Lung (tissue), 11 donors: ENCODE measurements at regions not wholly inside any gene's neighbourhood (a gene's known extent, or its start where the extent isn't known, plus 50 kb on each side); places are given as distances from the start of the nearest gene placed in this dataset.

Experiments
- ATAC-seq: fragments of 200-7000 bp; cut with Tn5 transposase; one replicate; pipeline ENCODE4 v1.9.1; 2020; ENCODE audit warnings: moderate number of reproducible peaks; ENCODE audit not compliant: insufficient read depth, low FRiP score
- DNase-seq, 3 donors: peaks; one replicate each; pipeline ENCODE4 v3.0.0-alpha.2; 2013 to 2017
- H3K27ac ChIP-seq, 2 donors: one replicate each; pipeline ENCODE4 v1.5.1; 2013; ENCODE audit warnings: mild to moderate bottlenecking in 2 of 2, moderate library complexity in 2 of 2, control low read depth in 1 of 2, inconsistent platforms in 1 of 2, low read depth in 1 of 2, low read length in 1 of 2
- H3K27me3 ChIP-seq, 3 donors: one replicate each; pipeline ENCODE4 v1.5.1; 2013; ENCODE audit warnings: low read length in 2 of 3; ENCODE audit not compliant: control insufficient read depth in 3 of 3, insufficient read depth in 3 of 3
- H3K36me3 ChIP-seq, 4 donors: one replicate each; pipeline ENCODE4 v1.5.1; 2013; ENCODE audit warnings: low read length in 4 of 4, mild to moderate bottlenecking in 1 of 4, moderate library complexity in 1 of 4; ENCODE audit not compliant: control insufficient read depth in 4 of 4, insufficient read depth in 4 of 4
- H3K4me1 ChIP-seq, 5 donors: one replicate each; pipeline ENCODE4 v1.5.1; 2013; ENCODE audit warnings: low read length in 5 of 5, mild to moderate bottlenecking in 2 of 5, moderate library complexity in 1 of 5; ENCODE audit not compliant: control insufficient read depth in 5 of 5, insufficient read depth in 5 of 5
- H3K4me3 ChIP-seq: one replicate; pipeline ENCODE4 v1.5.1; 2013; ENCODE audit warnings: mild to moderate bottlenecking, control low read depth, moderate library complexity
- H3K9ac ChIP-seq, 2 donors: one replicate each; pipeline ENCODE4 v1.5.1; 2013; ENCODE audit warnings: low read length in 2 of 2, control low read depth in 1 of 2; ENCODE audit not compliant: insufficient read depth in 1 of 2
- H3K9me3 ChIP-seq, 4 donors: one replicate each; pipeline ENCODE4 v1.5.1; 2013; ENCODE audit warnings: low read length in 3 of 4, mild to moderate bottlenecking in 1 of 4, moderate library complexity in 1 of 4; ENCODE audit not compliant: control insufficient read depth in 4 of 4, insufficient read depth in 3 of 4
- CTCF ChIP-seq: IDR thresholded peaks from 2 replicates; pipeline ENCODE4 v1.5.1; 2012; ENCODE audit warnings: mild to moderate bottlenecking; ENCODE audit errors: control extremely low read depth, extremely low read depth
- WGBS, 2 donors: extraction: QIAGEN DNeasy Blood & Tissue Kit; methylation state at CpG; one replicate each; pipeline ENCODE4 v1.1.7; 2013; 5-methylcytosine and 5-hydroxymethylcytosine counted together
- donor health status: control.
- donor health status: control.
- donor health status: Bipolar disorder and iron deficiency.
- donor health status: healthy.
- donor health status: DM: yes; HTN: yes; CAD: no.

- no peak for ATAC-seq
- peaks cover 0 to 2% (median 0%) of the 10 kb centered on the region in 4 donors for H3K9me3 ChIP-seq
- H3K36me3 ChIP-seq: no peaks in the 10 kb centered on the region
- 91 to 96% methylated on average over 6 of the region's 6 CpGs for WGBS, 2 donors
- no peaks in the 10 kb centered on the region for H3K4me1 ChIP-seq
- no peaks in the 10 kb centered on the region for H3K27me3 ChIP-seq
- no peak overlapping the region for H3K4me3 ChIP-seq
- H3K27ac ChIP-seq: no peak overlapping the region
- no peak for TF ChIP-seq CTCF
- DNase-seq: no peak
- no peak overlapping the region for H3K9ac ChIP-seq
These were observed 161.2 kb downstream of the JCAD start for GRCh38 chr10:29897999-29898716.

GRCh38 chr10:29897430-29897829 is 162.0 kb downstream of the JCAD start:
- Histone ChIP-seq H3K27me3 (no peaks in the 10 kb centered on the region), H3K4me3 (no peak overlapping the region), H3K36me3 (no peaks in the 10 kb centered on the region), H3K27ac (no peak overlapping the region), H3K9ac (no peak overlapping the region), H3K4me1 (no peaks in the 10 kb centered on the region), H3K9me3 (peaks cover 0 to 2% (median 0%) of the 10 kb centered on the region in 4 donors)
- ATAC-seq (no peak), DNase-seq (no peak)
- WGBS, 2 donors: 84 to 95% methylated on average over 3 of the region's 3 CpGs
- no peak for TF ChIP-seq CTCF

GRCh38 chr10:29896053-29896452 is 163.3 kb downstream of the JCAD start:
- Histone ChIP-seq H3K9ac (no peak overlapping the region), H3K4me3 (no peak overlapping the region), H3K36me3 (no peaks in the 10 kb centered on the region), H3K27ac (no peak overlapping the region), H3K4me1 (no peaks in the 10 kb centered on the region), H3K27me3 (no peaks in the 10 kb centered on the region), H3K9me3 (peaks cover 0 to 2% (median 0%) of the 10 kb centered on the region in 4 donors)
- no peak for TF ChIP-seq CTCF
- ATAC-seq: no peak
- WGBS, 2 donors: 51 to 76% methylated on average over 2 of the region's 2 CpGs
- DNase-seq: no peak

GRCh38 chr10:29895456-29895855 is 163.9 kb downstream of the JCAD start:
- H3K36me3 ChIP-seq: no peaks in the 10 kb centered on the region
- ATAC-seq: peak; percentile 58
- no peaks in the 10 kb centered on the region for H3K27me3 ChIP-seq
- peak; percentile 36 to 77 (median 52) for DNase-seq
- no peaks in the 10 kb centered on the region for H3K4me1 ChIP-seq
- no peak for TF ChIP-seq CTCF
- WGBS, 2 donors: 61 to 82% methylated on average over 6 of the region's 6 CpGs
- peak overlapping the region in 1 of 2 donors; percentile 41 for H3K27ac ChIP-seq
- H3K9ac ChIP-seq: no peak overlapping the region
- peaks cover 0 to 2% (median 0%) of the 10 kb centered on the region in 4 donors for H3K9me3 ChIP-seq
- H3K4me3 ChIP-seq: no peak overlapping the region
